ENCODE measurements at regions not wholly inside any gene's neighbourhood (a gene's known extent, or its start where the extent isn't known, plus 50 kb on each side); places are given as distances from the start of the nearest gene placed in this dataset.
"Not testable (repeated sequence)": the region's sequence is repeated elsewhere in the genome, so short reads cannot be mapped to it uniquely, and the experiment has no call there.

GRCh38 chr15:20308027-20308690 lies 233.4 kb downstream of the GOLGA6L6 start:
- DNase-seq (ENCODE audit: low spot score): not testable (repeated sequence)

- DNase-seq (ENCODE audit: low spot score): not testable (repeated sequence)
These were observed 234.5 kb downstream of the GOLGA6L6 start for GRCh38 chr15:20307137-20307536.

GRCh38 chr15:20306497-20307106 lies 235.0 kb downstream of the GOLGA6L6 start:
- DNase-seq (ENCODE audit: low spot score): not testable (repeated sequence)

GRCh38 chr15:20305912-20306311 lies 235.7 kb downstream of the GOLGA6L6 start:
- not testable (repeated sequence) for DNase-seq (ENCODE audit: low spot score)

- not testable (repeated sequence) for DNase-seq (ENCODE audit: low spot score)
These were observed 236.6 kb downstream of the GOLGA6L6 start for GRCh38 chr15:20305015-20305465.

GRCh38 chr15:20304282-20305014 lies 237.2 kb downstream of the GOLGA6L6 start:
- DNase-seq (ENCODE audit: low spot score): not testable (repeated sequence)

GRCh38 chr15:20303248-20304171 lies 238.1 kb downstream of the GOLGA6L6 start:
- DNase-seq (ENCODE audit: low spot score): not testable (repeated sequence)

- not testable (repeated sequence) for DNase-seq (ENCODE audit: low spot score)
These were observed 239.2 kb downstream of the GOLGA6L6 start for GRCh38 chr15:20302141-20303069.

GRCh38 chr15:20301471-20302081 lies 240.0 kb downstream of the GOLGA6L6 start:
- not testable (repeated sequence) for DNase-seq (ENCODE audit: low spot score)

GRCh38 chr15:20301041-20301390 lies 240.6 kb downstream of the GOLGA6L6 start:
- DNase-seq (ENCODE audit: low spot score): not testable (repeated sequence)

- DNase-seq (ENCODE audit: low spot score): not testable (repeated sequence)
These were observed 241.1 kb downstream of the GOLGA6L6 start for GRCh38 chr15:20300351-20301040.

- DNase-seq (ENCODE audit: low spot score): not testable (repeated sequence)
These were observed 243.9 kb downstream of the GOLGA6L6 start for GRCh38 chr15:20297603-20298123.

- not testable (repeated sequence) for DNase-seq (ENCODE audit: low spot score)
These were observed 245.3 kb downstream of the GOLGA6L6 start for GRCh38 chr15:20296261-20296660.

- DNase-seq (ENCODE audit: low spot score): no peak
These were observed 246.3 kb downstream of the GOLGA6L6 start for GRCh38 chr15:20295238-20295811.

GRCh38 chr15:20294651-20295237 lies 246.9 kb downstream of the GOLGA6L6 start:
- no peak for DNase-seq (ENCODE audit: low spot score)

- not testable (repeated sequence) for DNase-seq (ENCODE audit: low spot score)
These were observed 249.1 kb downstream of the GOLGA6L6 start for GRCh38 chr15:20292422-20293005.

- not testable (repeated sequence) for DNase-seq (ENCODE audit: low spot score)
These were observed 250.0 kb downstream of the GOLGA6L6 start for GRCh38 chr15:20291616-20292015.

GRCh38 chr15:20290606-20291005 lies 251.0 kb downstream of the GOLGA6L6 start:
- DNase-seq (ENCODE audit: low spot score): not testable (repeated sequence)

Measured in HT-29 (cell line).